ENCODE measurements at regions not wholly inside any gene's neighbourhood (a gene's known extent, or its start where the extent isn't known, plus 50 kb on each side); places are given as distances from the start of the nearest gene placed in this dataset.

DNA sequence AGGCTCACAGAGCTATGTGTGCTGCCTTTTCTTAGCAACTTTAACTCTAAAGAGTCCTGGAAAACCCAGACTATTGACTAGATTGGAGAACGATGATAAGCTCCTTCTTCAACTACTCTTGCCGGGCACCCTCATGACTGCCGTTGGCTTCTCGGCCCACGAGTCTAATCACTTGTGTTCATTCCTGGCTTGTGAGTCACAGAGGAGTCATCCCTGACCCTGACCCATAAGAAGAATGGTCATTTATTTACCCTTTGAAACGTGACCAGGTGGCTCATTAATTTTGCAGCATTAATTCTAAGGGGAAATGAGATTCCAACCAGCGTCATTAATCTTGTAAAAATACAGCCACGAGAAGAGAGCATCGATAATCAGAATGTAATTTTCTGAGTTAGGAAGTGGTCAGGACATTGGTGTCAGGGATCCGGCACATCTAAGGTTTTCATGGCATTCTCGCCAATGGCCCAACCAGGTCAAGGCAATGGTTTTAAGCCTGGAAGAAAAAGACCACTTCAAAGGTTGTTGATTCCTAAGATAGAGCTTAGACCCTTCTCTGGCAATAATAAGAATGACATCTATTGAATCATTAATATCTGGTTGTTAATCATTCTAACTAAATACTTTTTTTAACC, 183.6 kb upstream of the RUNX1 start:
- no peak for DNase-seq

GRCh38 chr21:35231090-35231489, 182.0 kb upstream of the RUNX1 start:
- no peak for DNase-seq

DNA sequence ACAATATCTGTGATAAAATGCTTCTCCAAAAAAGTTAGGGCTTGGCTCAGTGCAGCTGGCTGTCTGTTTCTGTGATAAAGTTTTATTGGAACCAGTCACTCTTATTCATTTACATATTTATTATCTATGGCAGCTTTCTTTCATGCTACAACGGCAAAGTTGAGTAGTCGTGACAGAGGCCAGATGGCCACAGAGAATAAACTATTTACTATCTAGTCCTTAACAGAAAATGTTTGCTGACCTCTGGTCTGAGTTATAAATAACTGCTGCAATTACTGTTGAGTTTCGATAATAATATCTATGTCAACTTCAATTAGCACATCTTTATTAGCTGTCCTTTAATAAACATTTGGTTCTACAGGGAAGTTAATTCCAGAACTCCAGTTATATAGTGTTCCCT, 180.2 kb upstream of the RUNX1 start:
- no peak for DNase-seq

DNA sequence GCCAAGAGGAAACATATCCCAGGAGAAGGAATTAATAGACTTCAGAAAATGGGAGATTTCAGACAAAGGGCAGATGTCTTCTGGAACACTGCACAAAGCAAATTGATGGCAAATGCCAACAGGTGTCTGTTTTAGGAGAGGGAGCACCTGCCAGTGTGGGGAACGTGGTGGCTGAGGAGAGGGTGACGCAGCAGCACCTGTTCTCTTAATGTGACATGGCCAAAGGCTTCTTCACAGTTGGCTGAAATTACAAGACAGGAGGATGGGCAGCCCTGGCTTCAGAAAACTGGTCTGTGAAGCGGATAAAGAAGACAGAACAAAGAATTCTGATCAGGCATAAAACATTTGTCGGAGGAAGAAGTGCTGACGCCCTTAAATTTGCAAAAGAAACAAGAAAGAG, 178.7 kb upstream of the RUNX1 start:
- no peak for DNase-seq

GRCh38 chr21:35226968-35227744, 178.1 kb upstream of the RUNX1 start:
- no peak for DNase-seq

DNA sequence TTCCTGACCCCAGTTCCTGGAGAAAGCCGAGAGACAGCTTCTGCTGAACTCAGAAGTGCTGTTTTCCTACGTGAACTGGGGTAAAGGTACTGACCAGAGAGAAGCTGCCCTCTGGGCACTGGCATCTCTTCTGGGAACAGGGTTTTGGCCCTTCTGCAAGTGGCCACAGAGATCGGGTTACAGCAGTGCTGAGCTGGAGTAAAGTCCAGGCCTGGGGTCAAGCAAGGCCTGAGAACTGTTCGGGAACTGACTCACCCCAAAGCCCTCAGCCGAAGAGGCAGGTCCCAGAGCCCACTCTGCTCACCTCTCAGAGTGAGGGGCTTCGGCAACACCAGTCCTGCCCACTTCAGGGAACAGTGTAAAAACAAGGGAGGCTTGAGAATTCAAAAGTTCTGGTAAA, 177.2 kb upstream of the RUNX1 start:
- DNase-seq = no peak

DNA sequence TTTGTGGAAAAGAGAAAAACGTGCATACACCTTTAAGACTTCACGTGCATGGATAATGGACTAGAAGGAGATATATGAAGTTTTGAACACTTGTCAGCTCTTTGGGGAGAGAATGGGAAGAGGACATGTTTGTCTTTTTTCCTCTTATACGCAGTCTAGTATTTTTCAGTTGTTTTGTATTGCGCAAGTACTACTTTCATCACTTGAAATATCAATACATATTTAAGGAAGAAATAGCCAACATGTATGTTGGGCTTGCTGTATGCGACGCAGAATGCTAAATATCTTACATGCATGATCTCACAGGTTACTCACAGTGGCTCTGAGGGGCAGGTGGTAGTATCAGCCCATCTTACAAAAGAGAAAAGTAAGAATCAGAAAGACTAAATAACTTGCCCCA, 176.5 kb upstream of the RUNX1 start:
- no peak for DNase-seq

- no peak for DNase-seq
Measured at GRCh38 chr21:35223480-35224156, 174.5 kb upstream of the RUNX1 start.

- DNase-seq = no peak
Measured at GRCh38 chr21:35222541-35222941, 173.4 kb upstream of the RUNX1 start.

- DNase-seq = no peak
Measured at GRCh38 chr21:35222021-35222420, 172.9 kb upstream of the RUNX1 start.

DNA sequence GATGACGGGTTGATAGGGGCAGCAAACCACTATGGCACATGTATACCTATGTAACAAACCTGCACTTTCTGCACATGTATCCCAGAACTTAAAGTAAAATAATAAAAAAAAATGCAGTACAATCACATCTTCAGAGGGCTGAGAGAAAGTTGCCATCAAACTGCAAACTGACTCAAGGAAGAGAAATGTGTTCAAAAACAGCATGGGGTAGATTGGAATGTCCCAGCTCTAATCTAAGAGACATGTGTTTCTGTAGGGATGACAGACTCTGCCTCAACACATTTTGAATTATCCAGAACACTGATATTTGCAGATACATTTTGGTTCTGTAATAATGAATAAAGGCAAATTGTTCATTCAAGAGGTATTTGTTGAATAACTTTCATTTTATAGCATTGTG, 171.2 kb upstream of the RUNX1 start:
- DNase-seq = no peak

DNA sequence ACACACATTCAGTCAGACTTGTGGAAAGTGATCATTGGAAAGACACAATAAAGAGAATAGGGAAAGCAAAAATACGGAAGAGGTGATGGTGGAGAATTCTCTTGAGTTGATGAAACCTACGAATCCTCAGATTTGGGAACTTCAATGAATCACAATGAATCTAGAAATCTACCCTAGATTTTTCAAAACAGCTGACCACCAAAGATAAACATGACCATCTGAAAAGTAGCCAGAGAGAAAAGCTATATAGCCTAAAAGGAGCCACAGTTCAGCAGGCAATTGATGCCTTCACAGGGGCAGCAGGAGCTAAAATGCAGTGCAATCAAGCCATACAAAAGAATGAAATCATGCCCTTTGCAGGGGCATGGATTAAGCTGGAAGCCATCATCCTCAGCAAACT, 170.6 kb upstream of the RUNX1 start:
- no peak for DNase-seq

- DNase-seq = no peak
Measured at GRCh38 chr21:35219291-35219690, 170.2 kb upstream of the RUNX1 start.

- no peak for DNase-seq
Measured at GRCh38 chr21:35217504-35218060, 168.5 kb upstream of the RUNX1 start.

DNA sequence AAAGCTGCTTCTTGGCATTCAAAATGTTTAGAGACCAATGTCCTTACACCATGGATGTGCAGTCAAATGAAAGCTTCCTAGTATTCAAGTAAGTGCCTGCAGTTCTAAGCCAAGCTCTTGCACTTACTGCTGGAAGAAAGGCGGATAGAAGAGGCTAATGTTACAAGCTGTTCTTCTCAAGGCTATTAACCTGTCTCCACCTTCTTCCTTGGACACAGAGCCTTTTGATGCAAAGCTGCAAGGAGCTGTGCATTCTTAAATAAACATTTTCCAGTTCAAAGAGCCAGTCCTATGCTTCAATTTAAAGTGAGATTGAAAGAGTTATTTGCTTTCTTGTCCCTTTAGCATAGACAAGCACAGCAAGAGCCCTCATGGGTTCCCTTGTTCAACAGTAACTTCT, 167.9 kb upstream of the RUNX1 start:
- DNase-seq = no peak

DNA sequence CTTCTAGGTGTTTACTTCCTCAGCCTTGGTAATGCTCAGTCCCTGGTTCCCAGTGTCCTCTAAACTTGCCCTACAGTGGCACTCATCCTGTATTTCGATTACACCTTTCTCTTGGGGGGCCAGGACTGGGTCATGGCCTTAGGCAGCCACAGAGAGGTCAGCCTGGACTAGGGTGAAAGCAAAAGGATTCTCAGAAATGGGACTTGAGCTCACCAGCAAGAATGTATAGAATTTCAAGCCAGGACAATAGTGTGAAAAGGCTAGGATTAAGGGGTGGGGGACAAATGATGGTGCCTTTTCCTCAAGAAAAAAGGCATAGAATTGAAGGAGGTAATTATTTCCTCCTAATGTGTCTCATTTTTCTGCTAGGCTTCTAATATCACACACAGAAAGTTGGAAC, 166.8 kb upstream of the RUNX1 start:
- no peak for DNase-seq

GRCh38 chr21:35212393-35213127, 163.5 kb upstream of the RUNX1 start:
- no peak for DNase-seq

GRCh38 chr21:35211782-35212181, 162.7 kb upstream of the RUNX1 start:
- no peak for DNase-seq

GRCh38 chr21:35210093-35210492, 161.0 kb upstream of the RUNX1 start:
- no peak for DNase-seq

DNA sequence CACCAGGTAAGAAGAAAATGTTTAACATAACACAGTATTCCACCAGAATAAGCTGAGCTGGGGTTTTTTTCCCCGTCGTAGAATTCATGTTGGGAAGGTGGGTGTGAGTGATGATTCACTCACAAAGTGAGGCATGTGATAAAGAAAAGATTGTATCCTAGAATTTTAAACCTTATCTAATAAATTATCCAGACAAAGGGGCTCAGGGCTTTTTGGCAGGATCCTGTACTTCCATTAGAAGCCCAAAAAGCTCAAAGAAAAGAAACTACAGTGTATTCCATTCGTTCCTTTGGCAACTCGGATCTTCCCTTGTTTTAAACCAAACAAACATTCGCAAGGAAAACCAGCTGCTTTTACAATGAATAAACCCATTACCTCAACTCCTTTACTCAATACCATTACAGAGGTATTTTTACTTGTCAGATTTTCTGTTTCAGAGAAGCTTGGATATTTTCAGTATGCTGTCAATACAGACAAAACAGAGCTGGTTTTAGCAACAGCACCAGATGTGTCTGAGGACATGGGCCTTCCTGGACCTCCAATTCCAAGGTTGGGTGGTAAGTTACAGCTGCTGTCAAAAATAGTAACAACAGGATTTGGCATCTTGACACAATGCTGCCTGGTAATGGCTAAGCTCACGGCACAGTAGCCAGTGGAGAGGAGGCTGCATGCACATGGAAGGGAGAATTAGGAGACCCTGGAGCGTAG, 159.9 kb upstream of the RUNX1 start:
- DNase-seq = no peak

GRCh38 chr21:35208104-35208503, 159.0 kb upstream of the RUNX1 start:
- no peak for DNase-seq

DNA sequence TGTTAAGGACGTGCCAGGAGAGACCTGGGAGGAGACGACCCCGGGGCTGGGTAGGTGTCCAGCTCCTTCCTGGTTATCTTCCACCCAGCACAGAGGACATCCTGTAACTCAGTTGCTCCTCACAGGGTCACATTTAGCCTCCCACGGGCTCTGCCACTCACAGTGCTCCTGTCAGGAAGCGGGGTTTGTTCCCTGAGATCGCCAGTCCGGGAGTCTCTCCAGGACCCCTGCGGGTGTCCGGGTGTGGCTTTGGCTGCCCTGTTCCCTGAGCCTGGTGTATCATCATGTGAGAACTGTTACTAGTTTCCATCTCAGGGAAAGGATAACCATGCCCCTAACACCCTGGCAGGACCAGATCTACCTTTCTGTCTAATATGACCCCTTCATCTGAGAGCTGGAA, 158.2 kb upstream of the RUNX1 start:
- no peak for DNase-seq

All from NCI-H446 (cell line).